Loucy (cell line): ENCODE measurements at regions not wholly inside any gene's neighbourhood (a gene's known extent, or its start where the extent isn't known, plus 50 kb on each side); places are given as distances from the start of the nearest gene placed in this dataset.

Source experiments
- EZH2phosphoT487 ChIP-seq: fragments of 200-600 bp; IDR thresholded peaks from 2 replicates; pipeline ENCODE4 v1.6.1; 2018; ENCODE audit warnings: antibody characterized with exemption, mild to moderate bottlenecking, moderate library complexity, borderline replicate concordance
- TF ChIP-seq, protein P1 (sequence below): fragments of 200-600 bp; sonication (generic); conservative IDR thresholded peaks from 2 replicates; pipeline ENCODE4 v1.5.1; 2014; ENCODE audit warnings: mild to moderate bottlenecking, antibody characterized with exemption, low read length

DNA sequence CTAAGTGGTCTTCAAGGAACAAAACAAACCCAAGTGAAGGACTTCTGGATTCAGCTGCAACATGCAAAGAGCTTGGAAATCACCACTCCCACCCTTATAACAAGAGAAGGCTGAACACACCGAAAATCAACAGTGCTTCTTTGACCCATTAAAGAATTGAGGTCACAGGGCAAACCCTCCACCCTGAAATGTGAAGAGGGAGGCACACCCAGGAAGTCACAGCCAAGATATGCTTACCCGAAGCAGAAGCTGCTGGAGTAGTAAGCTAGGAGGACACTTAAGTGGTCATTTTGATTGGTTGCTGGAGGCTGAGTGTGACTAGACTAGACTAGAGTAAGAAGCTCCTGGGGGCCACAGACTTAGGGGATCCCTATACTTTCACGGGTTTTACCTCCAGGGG is 188.2 kb upstream of the SSTR4 start:
- TF ChIP-seq, protein P1, sequence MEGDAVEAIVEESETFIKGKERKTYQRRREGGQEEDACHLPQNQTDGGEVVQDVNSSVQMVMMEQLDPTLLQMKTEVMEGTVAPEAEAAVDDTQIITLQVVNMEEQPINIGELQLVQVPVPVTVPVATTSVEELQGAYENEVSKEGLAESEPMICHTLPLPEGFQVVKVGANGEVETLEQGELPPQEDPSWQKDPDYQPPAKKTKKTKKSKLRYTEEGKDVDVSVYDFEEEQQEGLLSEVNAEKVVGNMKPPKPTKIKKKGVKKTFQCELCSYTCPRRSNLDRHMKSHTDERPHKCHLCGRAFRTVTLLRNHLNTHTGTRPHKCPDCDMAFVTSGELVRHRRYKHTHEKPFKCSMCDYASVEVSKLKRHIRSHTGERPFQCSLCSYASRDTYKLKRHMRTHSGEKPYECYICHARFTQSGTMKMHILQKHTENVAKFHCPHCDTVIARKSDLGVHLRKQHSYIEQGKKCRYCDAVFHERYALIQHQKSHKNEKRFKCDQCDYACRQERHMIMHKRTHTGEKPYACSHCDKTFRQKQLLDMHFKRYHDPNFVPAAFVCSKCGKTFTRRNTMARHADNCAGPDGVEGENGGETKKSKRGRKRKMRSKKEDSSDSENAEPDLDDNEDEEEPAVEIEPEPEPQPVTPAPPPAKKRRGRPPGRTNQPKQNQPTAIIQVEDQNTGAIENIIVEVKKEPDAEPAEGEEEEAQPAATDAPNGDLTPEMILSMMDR: no peak
- TF ChIP-seq EZH2phosphoT487: no peak
